ENCODE measurements at regions not wholly inside any gene's neighbourhood (a gene's known extent, or its start where the extent isn't known, plus 50 kb on each side); places are given as distances from the start of the nearest gene placed in this dataset.

DNA sequence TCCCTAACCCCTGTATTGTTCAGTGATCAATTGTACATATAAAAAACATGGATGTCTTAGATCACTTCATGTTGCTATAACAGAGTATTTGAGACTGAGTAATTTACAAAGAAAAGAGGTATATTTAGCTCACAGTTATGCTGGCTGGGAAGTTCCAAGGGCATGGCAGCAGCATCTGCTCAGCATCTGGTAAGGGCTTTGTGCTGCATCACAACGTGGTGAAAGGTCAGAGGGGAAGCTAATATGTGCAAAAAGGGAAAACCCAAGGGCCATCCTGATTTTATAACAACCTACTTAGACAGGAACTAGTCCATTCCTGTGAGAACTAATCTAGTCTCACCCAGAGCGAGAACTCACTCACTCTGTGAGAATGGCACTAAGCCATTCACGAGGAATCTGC, 128.2 kb upstream of the OTUD4 start:
- TF ChIP-seq, protein P1, sequence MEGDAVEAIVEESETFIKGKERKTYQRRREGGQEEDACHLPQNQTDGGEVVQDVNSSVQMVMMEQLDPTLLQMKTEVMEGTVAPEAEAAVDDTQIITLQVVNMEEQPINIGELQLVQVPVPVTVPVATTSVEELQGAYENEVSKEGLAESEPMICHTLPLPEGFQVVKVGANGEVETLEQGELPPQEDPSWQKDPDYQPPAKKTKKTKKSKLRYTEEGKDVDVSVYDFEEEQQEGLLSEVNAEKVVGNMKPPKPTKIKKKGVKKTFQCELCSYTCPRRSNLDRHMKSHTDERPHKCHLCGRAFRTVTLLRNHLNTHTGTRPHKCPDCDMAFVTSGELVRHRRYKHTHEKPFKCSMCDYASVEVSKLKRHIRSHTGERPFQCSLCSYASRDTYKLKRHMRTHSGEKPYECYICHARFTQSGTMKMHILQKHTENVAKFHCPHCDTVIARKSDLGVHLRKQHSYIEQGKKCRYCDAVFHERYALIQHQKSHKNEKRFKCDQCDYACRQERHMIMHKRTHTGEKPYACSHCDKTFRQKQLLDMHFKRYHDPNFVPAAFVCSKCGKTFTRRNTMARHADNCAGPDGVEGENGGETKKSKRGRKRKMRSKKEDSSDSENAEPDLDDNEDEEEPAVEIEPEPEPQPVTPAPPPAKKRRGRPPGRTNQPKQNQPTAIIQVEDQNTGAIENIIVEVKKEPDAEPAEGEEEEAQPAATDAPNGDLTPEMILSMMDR (IDR thresholded peaks at IDR 0.05 in 8 of 11, conservative IDR thresholded peaks at IDR 0.05 in 3 of 11): no peak
- no peak for TF ChIP-seq POLR2A (IDR thresholded peaks at IDR 0.05)
